HEK293T (cell line): ENCODE measurements at regions not wholly inside any gene's neighbourhood (a gene's known extent, or its start where the extent isn't known, plus 50 kb on each side); places are given as distances from the start of the nearest gene placed in this dataset.
A peak's percentile ranks its signal among the peaks of the same experiment; 100 is the strongest.

Experiments
- CTCF ChIA-PET: fragments of 350-600 bp; formaldehyde crosslinking; extraction: SDS; loops from one replicate; lab custom pipeline; 2021; ENCODE audit warnings: antibody characterized with exemption, inconsistent platforms; lab: Yijun Ruan, JAX
- POLR2A ChIA-PET: fragments of 350-600 bp; formaldehyde crosslinking; extraction: SDS; loops from one replicate; lab custom pipeline; 2020; ENCODE audit warnings: antibody characterized with exemption, inconsistent platforms; lab: Yijun Ruan, JAX
- DNase-seq: peaks from one replicate; pipeline ENCODE4 v3.0.0; 2012; ENCODE audit warnings: mixed read lengths; ENCODE audit errors: extremely low spot score
- ARNT ChIP-seq: fragments of 450-650 bp; IDR thresholded peaks from 2 replicates; pipeline ENCODE4 v1.6.1; 2017; ENCODE audit warnings: mild to moderate bottlenecking
- BHLHE40 ChIP-seq: fragments of 450-650 bp; IDR thresholded peaks from 2 replicates; pipeline ENCODE4 v1.6.1; 2016; ENCODE audit warnings: mild to moderate bottlenecking, moderate library complexity, borderline replicate concordance
- CTBP1 ChIP-seq: fragments of 450-650 bp; IDR thresholded peaks from 2 replicates; pipeline ENCODE4 v1.6.1; 2016; ENCODE audit warnings: borderline replicate concordance
- ELF4 ChIP-seq: fragments of 450-650 bp; IDR thresholded peaks from 2 replicates; pipeline ENCODE4 v1.6.1; 2017; ENCODE audit warnings: antibody characterized with exemption
- FOXA1 ChIP-seq: fragments of 450-650 bp; IDR thresholded peaks from 2 replicates; pipeline ENCODE4 v1.6.1; 2016; ENCODE audit warnings: mild to moderate bottlenecking
- FOXK2 ChIP-seq: fragments of 450-650 bp; IDR thresholded peaks from 2 replicates; pipeline ENCODE4 v1.6.1; 2016; ENCODE audit warnings: mild to moderate bottlenecking
- FOXM1 ChIP-seq: fragments of 450-650 bp; IDR thresholded peaks from 2 replicates; pipeline ENCODE4 v1.6.1; 2017; ENCODE audit warnings: mild to moderate bottlenecking, borderline replicate concordance
- HDGF ChIP-seq: fragments of 450-650 bp; IDR thresholded peaks from 2 replicates; pipeline ENCODE4 v1.6.1; 2017; ENCODE audit warnings: antibody characterized with exemption, borderline replicate concordance
- LEF1 ChIP-seq: fragments of 450-650 bp; IDR thresholded peaks from 2 replicates; pipeline ENCODE4 v1.6.1; 2017; ENCODE audit warnings: mild to moderate bottlenecking, borderline replicate concordance
- NFRKB ChIP-seq: fragments of 450-650 bp; IDR thresholded peaks from 2 replicates; pipeline ENCODE4 v1.6.1; 2016; ENCODE audit warnings: mild to moderate bottlenecking, moderate library complexity
- SP1 ChIP-seq: fragments of 450-650 bp; IDR thresholded peaks from 2 replicates; pipeline ENCODE4 v1.6.1; 2017
- SUZ12 ChIP-seq: fragments of 450-650 bp; IDR thresholded peaks from 2 replicates; pipeline ENCODE4 v1.6.1; 2016; ENCODE audit warnings: mild to moderate bottlenecking
- TARDBP ChIP-seq: fragments of 450-650 bp; IDR thresholded peaks from 2 replicates; pipeline ENCODE4 v1.6.1; 2016
- ZNF384 ChIP-seq: fragments of 450-650 bp; IDR thresholded peaks from 2 replicates; pipeline ENCODE4 v1.6.1; 2016

GRCh38 chr22:40121461-40121860 lies 56.3 kb upstream of the TNRC6B start:
- CTCF ChIA-PET: no interaction called here
- no peak for DNase-seq
- POLR2A ChIA-PET: no interaction called here

GRCh38 chr22:40122792-40123191 lies 54.9 kb upstream of the TNRC6B start:
- TF ChIP-seq FOXM1 (no peak), HDGF (no peak), ELF4 (no peak), SUZ12 (no peak), SP1 (no peak)
- CTCF ChIA-PET: no interaction called here
- POLR2A ChIA-PET: no interaction called here
- no peak for DNase-seq

More at GRCh38 chr22:40121461-40121860, 56.3 kb upstream of the TNRC6B start:
- TF ChIP-seq FOXK2: no peak
- TF ChIP-seq ZNF384: no peak
- no peak for TF ChIP-seq NFRKB
- no peak for TF ChIP-seq ELF4
- TF ChIP-seq SP1: no peak
- no peak for TF ChIP-seq SUZ12
- TF ChIP-seq CTBP1: no peak
- no peak for TF ChIP-seq ARNT
- TF ChIP-seq LEF1: no peak
- no peak for TF ChIP-seq HDGF

DNA sequence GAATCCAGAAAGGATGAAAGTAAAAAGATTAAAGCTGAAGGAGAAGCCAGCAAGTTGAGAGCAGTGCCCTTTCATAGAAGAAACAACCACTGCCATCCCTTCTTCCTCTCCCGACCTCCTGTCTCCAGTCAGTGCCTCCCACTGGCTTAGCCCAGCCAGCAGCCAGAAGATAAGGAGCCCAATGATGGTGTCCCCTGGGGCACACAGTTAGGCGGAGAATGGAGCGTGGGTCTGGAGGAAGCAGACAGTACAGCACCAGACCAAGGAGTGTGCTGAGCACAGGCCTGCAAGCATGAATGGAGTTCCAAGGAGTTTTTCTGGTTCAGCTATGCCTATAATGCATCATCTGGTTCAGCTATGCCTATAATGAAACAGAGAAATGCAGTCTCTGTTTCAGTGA lies 54.3 kb upstream of the TNRC6B start:
- POLR2A ChIA-PET: interaction anchor here (0.9 kb wide), 1 partner anchor 79 kb away, joined by 3 read pairs; no protein-coding TSS in a partner anchor
- TF ChIP-seq TARDBP: no peak
- no peak for TF ChIP-seq ARNT
- TF ChIP-seq FOXK2: no peak
- TF ChIP-seq FOXA1: no peak
- no peak for TF ChIP-seq HDGF
- no peak for TF ChIP-seq SUZ12
- no peak for TF ChIP-seq ELF4
- no peak for TF ChIP-seq BHLHE40
- no peak for TF ChIP-seq ZNF384
- no peak for TF ChIP-seq CTBP1
- no peak for TF ChIP-seq SP1
- CTCF ChIA-PET: no interaction called here
- peak; percentile 32 for DNase-seq
